ENCODE measurements at regions not wholly inside any gene's neighbourhood (a gene's known extent, or its start where the extent isn't known, plus 50 kb on each side); places are given as distances from the start of the nearest gene placed in this dataset.

- TF ChIP-seq EZH2 (IDR thresholded peaks at IDR 0.05; ENCODE audit: insufficient read depth, low read length), result no peak
- TF ChIP-seq, protein P1, sequence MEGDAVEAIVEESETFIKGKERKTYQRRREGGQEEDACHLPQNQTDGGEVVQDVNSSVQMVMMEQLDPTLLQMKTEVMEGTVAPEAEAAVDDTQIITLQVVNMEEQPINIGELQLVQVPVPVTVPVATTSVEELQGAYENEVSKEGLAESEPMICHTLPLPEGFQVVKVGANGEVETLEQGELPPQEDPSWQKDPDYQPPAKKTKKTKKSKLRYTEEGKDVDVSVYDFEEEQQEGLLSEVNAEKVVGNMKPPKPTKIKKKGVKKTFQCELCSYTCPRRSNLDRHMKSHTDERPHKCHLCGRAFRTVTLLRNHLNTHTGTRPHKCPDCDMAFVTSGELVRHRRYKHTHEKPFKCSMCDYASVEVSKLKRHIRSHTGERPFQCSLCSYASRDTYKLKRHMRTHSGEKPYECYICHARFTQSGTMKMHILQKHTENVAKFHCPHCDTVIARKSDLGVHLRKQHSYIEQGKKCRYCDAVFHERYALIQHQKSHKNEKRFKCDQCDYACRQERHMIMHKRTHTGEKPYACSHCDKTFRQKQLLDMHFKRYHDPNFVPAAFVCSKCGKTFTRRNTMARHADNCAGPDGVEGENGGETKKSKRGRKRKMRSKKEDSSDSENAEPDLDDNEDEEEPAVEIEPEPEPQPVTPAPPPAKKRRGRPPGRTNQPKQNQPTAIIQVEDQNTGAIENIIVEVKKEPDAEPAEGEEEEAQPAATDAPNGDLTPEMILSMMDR (IDR thresholded peaks at IDR 0.05; ENCODE audit: insufficient read depth, low read depth, low read length), result no peak
Observed at GRCh38 chr6:168724033-168724432, 283.0 kb downstream of the SMOC2 start.
